Loucy (cell line): ENCODE measurements at regions not wholly inside any gene's neighbourhood (a gene's known extent, or its start where the extent isn't known, plus 50 kb on each side); places are given as distances from the start of the nearest gene placed in this dataset.

Experiments used
- H2AFZ ChIP-seq: fragments of 200-600 bp; sonication (generic); 2 replicates; pipeline ENCODE4 v1.6.0; 2016; ENCODE audit warnings: antibody characterized with exemption, mild to moderate bottlenecking, low read length, moderate library complexity
- H3F3A ChIP-seq: fragments of 200-600 bp; 2 replicates; pipeline ENCODE4 v1.6.0; 2016; ENCODE audit warnings: antibody characterized with exemption, low read depth, mild to moderate bottlenecking
- H3K27me3 ChIP-seq: fragments of 200-600 bp; sonication (generic); 2 replicates; pipeline ENCODE4 v1.6.1; 2014; ENCODE audit warnings: low read length, mild to moderate bottlenecking; ENCODE audit not compliant: insufficient read depth, poor library complexity, severe bottlenecking
- H3K36me3 ChIP-seq: fragments of 200-600 bp; sonication (generic); 2 replicates; pipeline ENCODE4 v1.6.1; 2016; ENCODE audit warnings: low read length; ENCODE audit not compliant: insufficient read depth
- H3K4me1 ChIP-seq: fragments of 200-600 bp; sonication (generic); 2 replicates; pipeline ENCODE4 v1.5.1; 2014; ENCODE audit warnings: low read length, mild to moderate bottlenecking; ENCODE audit not compliant: insufficient read depth, poor library complexity, severe bottlenecking
- H3K4me2 ChIP-seq: fragments of 200-600 bp; sonication (generic); 2 replicates; pipeline ENCODE4 v1.6.0; 2014; ENCODE audit warnings: antibody characterized with exemption, low read length, low read depth, mild to moderate bottlenecking; ENCODE audit not compliant: poor library complexity, severe bottlenecking
- H3K4me3 ChIP-seq: fragments of 200-600 bp; sonication (generic); 2 replicates; pipeline ENCODE4 v1.5.1; 2014; ENCODE audit warnings: low read length, mild to moderate bottlenecking, mixed read lengths; ENCODE audit not compliant: poor library complexity, severe bottlenecking
- H3K79me2 ChIP-seq: fragments of 200-600 bp; sonication (generic); 2 replicates; pipeline ENCODE4 v1.6.1; 2014; ENCODE audit warnings: low read length; ENCODE audit not compliant: insufficient read depth
- H3K9ac ChIP-seq: fragments of 200-600 bp; sonication (generic); 2 replicates; pipeline ENCODE4 v1.6.0; 2014; ENCODE audit warnings: mild to moderate bottlenecking, low read depth, low read length, moderate library complexity; ENCODE audit not compliant: poor library complexity, severe bottlenecking
- H3K9me2 ChIP-seq: fragments of 200-600 bp; sonication (generic); replicated peaks from 2 replicates; pipeline ENCODE4 v1.6.1; 2016; ENCODE audit warnings: low read depth, low read length, mixed read lengths
- H3K9me3 ChIP-seq: fragments of 200-600 bp; sonication (generic); 2 replicates; pipeline ENCODE4 v1.6.1; 2014; ENCODE audit warnings: mild to moderate bottlenecking, antibody characterized with exemption, low read length, low read depth; ENCODE audit not compliant: insufficient read depth
- H4K20me1 ChIP-seq: fragments of 200-600 bp; sonication (generic); 2 replicates; pipeline ENCODE4 v1.6.0; 2014; ENCODE audit warnings: antibody characterized with exemption, low read length, mild to moderate bottlenecking; ENCODE audit not compliant: insufficient read depth, poor library complexity, severe bottlenecking
- CTCF ChIP-seq: fragments of 200-600 bp; sonication (generic); conservative IDR thresholded peaks from 2 replicates; pipeline ENCODE4 v1.5.1; 2014; ENCODE audit warnings: mild to moderate bottlenecking, antibody characterized with exemption, low read length
- EZH2phosphoT487 ChIP-seq: fragments of 200-600 bp; IDR thresholded peaks from 2 replicates; pipeline ENCODE4 v1.6.1; 2018; ENCODE audit warnings: antibody characterized with exemption, mild to moderate bottlenecking, moderate library complexity, borderline replicate concordance

DNA sequence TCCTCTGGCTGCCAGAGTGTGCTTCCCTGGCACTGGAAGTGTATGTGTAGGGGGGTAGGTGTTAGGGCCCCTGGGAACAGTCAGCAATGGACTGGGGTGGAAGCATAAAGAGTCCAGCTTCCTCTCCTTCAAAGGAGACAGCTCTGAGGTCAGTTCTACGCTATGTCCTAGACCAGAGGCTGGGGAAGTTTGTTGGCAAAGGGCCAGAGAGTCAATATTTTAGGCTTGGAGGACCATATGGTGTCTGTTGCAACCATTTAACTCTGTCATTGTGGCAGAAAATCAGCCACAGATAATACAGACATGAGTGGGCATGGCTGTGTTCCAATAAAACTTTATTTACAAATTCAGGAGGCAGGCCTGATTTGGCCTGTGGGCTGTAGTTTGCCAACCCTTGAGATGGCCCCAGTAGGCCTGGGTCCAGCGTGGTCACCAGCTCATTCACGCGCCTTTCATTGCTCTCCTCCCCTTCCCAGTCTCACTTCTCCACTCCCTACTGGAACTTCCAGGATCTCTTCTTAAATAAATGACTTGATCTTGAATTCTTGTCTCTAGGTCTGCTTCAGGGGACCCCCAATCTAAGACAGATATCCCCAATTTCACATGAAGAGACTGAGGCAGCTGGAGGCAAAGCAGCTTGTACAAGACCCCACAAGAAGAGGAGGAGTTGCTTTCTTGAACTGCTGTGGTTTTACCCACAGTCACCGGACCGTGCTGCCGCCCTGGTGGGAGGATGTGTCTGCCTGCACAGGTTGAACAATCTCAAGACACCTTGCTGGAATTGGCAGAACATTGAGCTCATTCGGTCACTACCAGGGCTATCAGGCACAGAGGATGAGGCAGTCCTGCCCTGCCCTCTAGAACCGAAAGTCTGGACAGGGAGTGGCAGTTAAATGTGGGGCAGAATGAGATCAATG, 162.4 kb upstream of the POU3F1 start:
- Histone ChIP-seq H3K9me3 (no peaks in the 10 kb centered on the region), H3K79me2 (no peaks in the 10 kb centered on the region), H3F3A (no peaks in the 10 kb centered on the region), H4K20me1 (no peaks in the 10 kb centered on the region), H2AFZ (no peak overlapping the region), H3K4me2 (no peak overlapping the region), H3K4me3 (no peak overlapping the region), H3K4me1 (no peaks in the 10 kb centered on the region), H3K36me3 (no peaks in the 10 kb centered on the region), H3K9me2 (no peaks in the 10 kb centered on the region), H3K9ac (no peak overlapping the region), H3K27me3 (no peaks in the 10 kb centered on the region)
- TF ChIP-seq CTCF = no peak
- no peak for TF ChIP-seq EZH2phosphoT487

GRCh38 chr1:38207906-38208305, 161.3 kb upstream of the POU3F1 start:
- Histone ChIP-seq H3K9me2 (no peaks in the 10 kb centered on the region), H3K4me1 (no peaks in the 10 kb centered on the region), H4K20me1 (no peaks in the 10 kb centered on the region), H3K4me3 (no peak overlapping the region), H3K36me3 (no peaks in the 10 kb centered on the region), H3K79me2 (no peaks in the 10 kb centered on the region), H3K4me2 (no peak overlapping the region), H3K9ac (no peak overlapping the region), H3F3A (no peaks in the 10 kb centered on the region), H2AFZ (no peak overlapping the region), H3K27me3 (no peaks in the 10 kb centered on the region), H3K9me3 (no peaks in the 10 kb centered on the region)
- no peak for TF ChIP-seq CTCF
- no peak for TF ChIP-seq EZH2phosphoT487

DNA sequence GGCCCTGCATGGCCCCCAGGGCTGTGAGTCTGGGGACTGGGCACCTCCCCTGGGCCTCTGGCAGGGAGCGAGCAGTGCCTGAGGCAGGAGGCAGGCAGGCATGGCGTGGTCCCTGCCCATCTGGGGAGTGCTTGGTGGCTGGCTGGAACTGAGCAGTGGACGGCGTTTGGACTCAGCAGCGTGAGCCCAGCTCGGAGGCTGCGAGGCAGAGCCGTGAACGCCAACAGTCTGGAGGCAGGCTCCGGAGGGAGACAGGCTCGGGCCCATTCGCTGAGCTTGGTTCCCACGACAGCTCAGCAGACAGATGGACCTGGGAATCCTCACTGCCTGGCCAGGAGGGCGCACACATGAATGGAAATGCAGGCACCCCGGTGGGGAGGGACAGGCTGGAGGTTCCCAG, 160.7 kb upstream of the POU3F1 start:
- Histone ChIP-seq H4K20me1 (no peaks in the 10 kb centered on the region), H3K9me3 (no peaks in the 10 kb centered on the region), H3K4me1 (no peaks in the 10 kb centered on the region), H3K36me3 (no peaks in the 10 kb centered on the region), H3K9ac (no peak overlapping the region), H3K27me3 (no peaks in the 10 kb centered on the region), H3K4me3 (no peak overlapping the region), H3K79me2 (no peaks in the 10 kb centered on the region), H3K4me2 (no peak overlapping the region), H3K9me2 (no peaks in the 10 kb centered on the region), H2AFZ (no peak overlapping the region), H3F3A (no peaks in the 10 kb centered on the region)
- no peak for TF ChIP-seq CTCF
- no peak for TF ChIP-seq EZH2phosphoT487
